ENCODE measurements at regions not wholly inside any gene's neighbourhood (a gene's known extent, or its start where the extent isn't known, plus 50 kb on each side); places are given as distances from the start of the nearest gene placed in this dataset.

- BruUV-seq (replicated peaks) = no TSS peak
- Histone ChIP-seq H3K4me3 (no peak overlapping the region), H2AFZ (ENCODE audit: control insufficient read depth, low read depth, low read length) (no peak overlapping the region), H3K36me3 (ENCODE audit: control insufficient read depth in 2 of 2, insufficient read depth in 2 of 2, low read length in 1 of 2) (no peaks in the 10 kb centered on the region), H3K9ac (ENCODE audit: control insufficient read depth, insufficient read depth, low read length) (no peak overlapping the region), H4K20me1 (ENCODE audit: control insufficient read depth, insufficient read depth) (no peaks in the 10 kb centered on the region), H3K27me3 (replicated peaks in 1 of 2; ENCODE audit: control insufficient read depth in 2 of 2, insufficient read depth in 2 of 2, low read length in 1 of 2) (no peaks in the 10 kb centered on the region; a peak in 1 of 4 replicates), H3K9me3 (replicated peaks; ENCODE audit: control insufficient read depth, insufficient read depth, low read length) (no peaks in the 10 kb centered on the region), H3K79me2 (ENCODE audit: control insufficient read depth, insufficient read depth, low read length) (no peaks in the 10 kb centered on the region), H3K4me1 (ENCODE audit: control insufficient read depth, insufficient read depth, low read length) (no peaks in the 10 kb centered on the region), H3K27ac (ENCODE audit: control insufficient read depth, insufficient read depth) (no peak overlapping the region), H3K4me2 (ENCODE audit: control insufficient read depth, insufficient read depth) (no peak overlapping the region)
- intact Hi-C loops (cut with micrococcal nuclease; ENCODE audit: unreplicated experiment) = no loop called here
- 72% methylated on average over 4 of the region's 4 CpGs for WGBS (ENCODE audit: insufficient coverage, insufficient replicate concordance, low lambda C conversion rate, missing lambda C conversion rate)
- no peak for FAIRE-seq
- ChIA-PET SMC1A (ENCODE audit: uncharacterized antibody, unreplicated experiment) (no interaction called here), POLR2A (no interaction called here), RAD21 (ENCODE audit: unreplicated experiment) (no interaction called here), CTCF (no interaction called here)
- in situ Hi-C loops (cut with MboI) = no loop called here
- DNase-seq (ENCODE audit: low read depth, low spot score) = no peak
- TF ChIP-seq CBFB (IDR thresholded peaks at IDR 0.05; ENCODE audit: low read depth) (no peak), ZNF622 (IDR thresholded peaks at IDR 0.05) (no peak)
- TF ChIP-seq, protein P1, sequence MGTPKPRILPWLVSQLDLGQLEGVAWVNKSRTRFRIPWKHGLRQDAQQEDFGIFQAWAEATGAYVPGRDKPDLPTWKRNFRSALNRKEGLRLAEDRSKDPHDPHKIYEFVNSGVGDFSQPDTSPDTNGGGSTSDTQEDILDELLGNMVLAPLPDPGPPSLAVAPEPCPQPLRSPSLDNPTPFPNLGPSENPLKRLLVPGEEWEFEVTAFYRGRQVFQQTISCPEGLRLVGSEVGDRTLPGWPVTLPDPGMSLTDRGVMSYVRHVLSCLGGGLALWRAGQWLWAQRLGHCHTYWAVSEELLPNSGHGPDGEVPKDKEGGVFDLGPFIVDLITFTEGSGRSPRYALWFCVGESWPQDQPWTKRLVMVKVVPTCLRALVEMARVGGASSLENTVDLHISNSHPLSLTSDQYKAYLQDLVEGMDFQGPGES (IDR thresholded peaks at IDR 0.05) = no peak
- ATAC-seq = no peak
These were observed 154.7 kb downstream of the TFAP2C start for GRCh38 chr20:56783826-56784225.

GRCh38 chr20:56786503-56786902, 157.4 kb downstream of the TFAP2C start:
- DNase-seq (ENCODE audit: low read depth, low spot score) (no peak), ATAC-seq (no peak), FAIRE-seq (no peak)
- BruUV-seq (replicated peaks) = no TSS peak
- ChIA-PET CTCF (no interaction called here), SMC1A (ENCODE audit: uncharacterized antibody, unreplicated experiment) (no interaction called here), POLR2A (no interaction called here), RAD21 (ENCODE audit: unreplicated experiment) (no interaction called here)
- Histone ChIP-seq H3K4me2 (ENCODE audit: control insufficient read depth, insufficient read depth) (no peak overlapping the region), H3K36me3 (ENCODE audit: control insufficient read depth in 2 of 2, insufficient read depth in 2 of 2, low read length in 1 of 2) (no peaks in the 10 kb centered on the region), H3K4me1 (ENCODE audit: control insufficient read depth, insufficient read depth, low read length) (no peaks in the 10 kb centered on the region), H3K27ac (ENCODE audit: control insufficient read depth, insufficient read depth) (no peak overlapping the region), H3K4me3 (no peak overlapping the region), H3K79me2 (ENCODE audit: control insufficient read depth, insufficient read depth, low read length) (no peaks in the 10 kb centered on the region), H2AFZ (ENCODE audit: control insufficient read depth, low read depth, low read length) (no peak overlapping the region), H3K9me3 (replicated peaks; ENCODE audit: control insufficient read depth, insufficient read depth, low read length) (no peaks in the 10 kb centered on the region), H4K20me1 (ENCODE audit: control insufficient read depth, insufficient read depth) (no peaks in the 10 kb centered on the region), H3K9ac (ENCODE audit: control insufficient read depth, insufficient read depth, low read length) (no peak overlapping the region), H3K27me3 (replicated peaks in 1 of 2; ENCODE audit: control insufficient read depth in 2 of 2, insufficient read depth in 2 of 2, low read length in 1 of 2) (no peaks in the 10 kb centered on the region; a peak in 1 of 4 replicates)
- in situ Hi-C loops (cut with MboI) (no loop called here), intact Hi-C loops (cut with micrococcal nuclease; ENCODE audit: unreplicated experiment) (no loop called here)
- 3% methylated on average over 5 of the region's 5 CpGs for WGBS (ENCODE audit: insufficient coverage, insufficient replicate concordance, low lambda C conversion rate, missing lambda C conversion rate)
- no peak for TF ChIP-seq BACH1 (IDR thresholded peaks at IDR 0.05; ENCODE audit: borderline replicate concordance)
- TF ChIP-seq TBL1XR1 (IDR thresholded peaks at IDR 0.05; ENCODE audit: low read depth, low read length) = no peak
- TF ChIP-seq DPF2 (IDR thresholded peaks at IDR 0.05) = no peak
- TF ChIP-seq IKZF1 (conservative IDR thresholded peaks at IDR 0.05) = no peak
- TF ChIP-seq PAX5 (IDR thresholded peaks at IDR 0.05; ENCODE audit: borderline replicate concordance, low read depth, low read length) = no peak
- no peak for TF ChIP-seq CBX5 (IDR thresholded peaks at IDR 0.05; ENCODE audit: low read depth)
- no peak for TF ChIP-seq ESRRA (IDR thresholded peaks at IDR 0.05; ENCODE audit: low read length)
- TF ChIP-seq ETV6 (conservative IDR thresholded peaks at IDR 0.05 in 1 of 2, IDR thresholded peaks at IDR 0.05 in 1 of 2; ENCODE audit: borderline replicate concordance in 1 of 2, low read depth in 1 of 2) = no peak
- TF ChIP-seq SMARCA5 (IDR thresholded peaks at IDR 0.05) = no peak
- TF ChIP-seq NKRF (conservative IDR thresholded peaks at IDR 0.05) = no peak
- no peak for TF ChIP-seq IRF5 (IDR thresholded peaks at IDR 0.05; ENCODE audit: borderline replicate concordance)
